MV-4-11 (cell line): ENCODE measurements at regions not wholly inside any gene's neighbourhood (a gene's known extent, or its start where the extent isn't known, plus 50 kb on each side); places are given as distances from the start of the nearest gene placed in this dataset.

Experiments
- DNase-seq: peaks from one replicate; lab custom pipeline; 2025; lab: John Stamatoyannopoulos, UW

- DNase-seq = no peak
Observed at GRCh38 chr11:70570693-70571395, 172.5 kb downstream of the CTTN start.

- DNase-seq = no peak
Observed at GRCh38 chr11:70572974-70573260, 174.6 kb downstream of the CTTN start.

- DNase-seq = no peak
Observed at GRCh38 chr11:70573701-70574151, 175.4 kb downstream of the CTTN start.

- DNase-seq = no peak
Observed at GRCh38 chr11:70574725-70575347, 176.5 kb downstream of the CTTN start.

GRCh38 chr11:70575396-70576060 lies 177.2 kb downstream of the CTTN start:
- no peak for DNase-seq

GRCh38 chr11:70577258-70577603 lies 178.9 kb downstream of the CTTN start:
- no peak for DNase-seq

- DNase-seq = no peak
Observed at GRCh38 chr11:70577948-70578347, 179.6 kb downstream of the CTTN start.

- DNase-seq = no peak
Observed at GRCh38 chr11:70578371-70578770, 180.0 kb downstream of the CTTN start.

GRCh38 chr11:70578831-70579230 lies 180.5 kb downstream of the CTTN start:
- DNase-seq = no peak

GRCh38 chr11:70579316-70579955 lies 181.1 kb downstream of the CTTN start:
- DNase-seq = no peak

- peak; percentile 67 for DNase-seq
Observed at GRCh38 chr11:70580036-70580805, 181.9 kb downstream of the CTTN start.

GRCh38 chr11:70581991-70582885 lies 183.9 kb downstream of the CTTN start:
- DNase-seq = no peak

- DNase-seq = no peak
Observed at GRCh38 chr11:70582886-70583641, 184.7 kb downstream of the CTTN start.

- no peak for DNase-seq
Observed at GRCh38 chr11:70583781-70584218, 185.5 kb downstream of the CTTN start.

GRCh38 chr11:70584498-70585235 lies 186.3 kb downstream of the CTTN start:
- no peak for DNase-seq

- DNase-seq = no peak
Observed at GRCh38 chr11:70585236-70585545, 186.9 kb downstream of the CTTN start.

GRCh38 chr11:70586261-70587074 lies 188.1 kb downstream of the CTTN start:
- no peak for DNase-seq

GRCh38 chr11:70587075-70587389 lies 188.7 kb downstream of the CTTN start:
- DNase-seq = peak; percentile 90

GRCh38 chr11:70590356-70590991 lies 192.1 kb downstream of the CTTN start:
- DNase-seq = no peak
